Liver (tissue), 8 donors: ENCODE measurements at regions not wholly inside any gene's neighbourhood (a gene's known extent, or its start where the extent isn't known, plus 50 kb on each side); places are given as distances from the start of the nearest gene placed in this dataset.

Experiments used
- DNase-seq: peaks from one replicate; pipeline ENCODE4 v3.0.0-alpha.2; 2017; ENCODE audit warnings: low spot score
- H3K27ac ChIP-seq, 2 donors: one replicate each; pipeline ENCODE4 v1.7.0; 2013; ENCODE audit warnings: inconsistent platforms in 2 of 2, low read length in 2 of 2, control low read depth in 1 of 2, low read depth in 1 of 2, mild to moderate bottlenecking in 1 of 2
- H3K27me3 ChIP-seq, 4 donors: one replicate each; pipeline versions ENCODE4 v1.6.1 to v1.7.0; 2013; ENCODE audit warnings: low read length in 3 of 4, inconsistent platforms in 1 of 4, mild to moderate bottlenecking in 1 of 4, moderate library complexity in 1 of 4; ENCODE audit not compliant: control insufficient read depth in 4 of 4, insufficient read depth in 4 of 4
- H3K36me3 ChIP-seq, 4 donors: one replicate each; pipeline versions ENCODE4 v1.6.1 to v1.7.0; 2013; ENCODE audit warnings: low read length in 3 of 4, mild to moderate bottlenecking in 3 of 4, low read depth in 1 of 4, moderate library complexity in 1 of 4; ENCODE audit not compliant: control insufficient read depth in 4 of 4, insufficient read depth in 3 of 4
- H3K4me1 ChIP-seq, 4 donors: one replicate each; pipeline versions ENCODE4 v1.6.1 to v1.7.0; 2013; ENCODE audit warnings: low read length in 3 of 4, mild to moderate bottlenecking in 3 of 4, moderate library complexity in 1 of 4; ENCODE audit not compliant: control insufficient read depth in 4 of 4, insufficient read depth in 4 of 4
- H3K4me3 ChIP-seq, 3 donors: one replicate each; pipeline versions ENCODE4 v1.6.1 to v1.7.0; 2013; ENCODE audit warnings: low read length in 3 of 3, control low read depth in 1 of 3, low read depth in 1 of 3, mild to moderate bottlenecking in 1 of 3
- H3K9ac ChIP-seq, 2 donors: one replicate each; pipeline ENCODE4 v1.7.0; 2013; ENCODE audit warnings: low read length in 2 of 2, mild to moderate bottlenecking in 2 of 2, moderate library complexity in 2 of 2, control low read depth in 1 of 2, low read depth in 1 of 2
- H3K9me3 ChIP-seq, 4 donors: one replicate each; pipeline versions ENCODE4 v1.6.1 to v1.7.0; 2013; ENCODE audit warnings: low read length in 3 of 4; ENCODE audit not compliant: control insufficient read depth in 4 of 4
- EGR1 ChIP-seq, 2 donors: IDR thresholded peaks; 2 replicates each; pipeline ENCODE4 v1.6.1; 2016 to 2018; ENCODE audit warnings: antibody characterized with exemption in 2 of 2, low read depth in 2 of 2
- FOXA1 ChIP-seq: IDR thresholded peaks from 2 replicates; pipeline ENCODE4 v1.6.1; 2016; ENCODE audit warnings: antibody characterized with exemption
- FOXA2 ChIP-seq: IDR thresholded peaks from 2 replicates; pipeline ENCODE4 v1.6.1; 2016; ENCODE audit warnings: antibody characterized with exemption
- GABPA ChIP-seq, 2 donors: IDR thresholded peaks in 1 of 2; conservative IDR thresholded peaks in 1 of 2; 2 replicates each; pipeline ENCODE4 v1.6.1; 2016; ENCODE audit warnings: antibody characterized with exemption in 2 of 2, mild to moderate bottlenecking in 1 of 2, moderate library complexity in 1 of 2
- HNF4A ChIP-seq, 2 donors: conservative IDR thresholded peaks; 2 replicates each; pipeline ENCODE4 v1.6.1; 2016; ENCODE audit warnings: antibody characterized with exemption in 2 of 2, mild to moderate bottlenecking in 2 of 2
- HNF4G ChIP-seq: IDR thresholded peaks from 2 replicates; pipeline ENCODE4 v1.6.1; 2016; ENCODE audit warnings: antibody characterized with exemption
- RAD21 ChIP-seq, 2 donors: IDR thresholded peaks; 2 replicates each; pipeline ENCODE4 v1.6.1; 2016; ENCODE audit warnings: antibody characterized with exemption in 2 of 2, mild to moderate bottlenecking in 2 of 2
- RXRA ChIP-seq, 2 donors: IDR thresholded peaks; 2 replicates each; pipeline ENCODE4 v1.6.1; 2017 to 2018; ENCODE audit warnings: antibody characterized with exemption in 2 of 2, mild to moderate bottlenecking in 1 of 2
- SP1 ChIP-seq: IDR thresholded peaks from 2 replicates; pipeline ENCODE4 v1.6.1; 2018; ENCODE audit warnings: antibody characterized with exemption, mild to moderate bottlenecking
- TAF1 ChIP-seq: conservative IDR thresholded peaks from 2 replicates; pipeline ENCODE4 v1.6.1; 2016; ENCODE audit warnings: antibody characterized with exemption, mild to moderate bottlenecking
- YY1 ChIP-seq: IDR thresholded peaks from 2 replicates; pipeline ENCODE4 v1.6.1; 2016; ENCODE audit warnings: antibody characterized with exemption, mild to moderate bottlenecking
- WGBS: extraction: QIAGEN DNeasy Blood & Tissue Kit; methylation state at CpG from one replicate; pipeline ENCODE4 v1.1.7; 2013; 5-methylcytosine and 5-hydroxymethylcytosine counted together
- TF ChIP-seq, protein P1 (sequence below): IDR thresholded peaks from 2 replicates; pipeline ENCODE4 v1.6.1; 2016; ENCODE audit warnings: antibody characterized with exemption
- TF ChIP-seq, protein P2 (sequence below): IDR thresholded peaks from 2 replicates; pipeline ENCODE4 v1.6.1; 2016; ENCODE audit warnings: antibody characterized with exemption, mild to moderate bottlenecking
- TF ChIP-seq, protein P3 (sequence below): fragments of 150-350 bp; IDR thresholded peaks from 2 replicates; pipeline ENCODE4 v1.5.1; 2017; ENCODE audit warnings: improper control_type of control experiment, low read depth, low read length; ENCODE audit not compliant: missing input control
- TF ChIP-seq, protein P4 (sequence below): IDR thresholded peaks from 2 replicates; pipeline ENCODE4 v1.6.1; 2016; ENCODE audit warnings: antibody characterized with exemption
- donor health status: healthy.
- donor health status: healthy.
- donor health status: healthy.
- donor health status: healthy.
- donor health status: healthy.

DNA sequence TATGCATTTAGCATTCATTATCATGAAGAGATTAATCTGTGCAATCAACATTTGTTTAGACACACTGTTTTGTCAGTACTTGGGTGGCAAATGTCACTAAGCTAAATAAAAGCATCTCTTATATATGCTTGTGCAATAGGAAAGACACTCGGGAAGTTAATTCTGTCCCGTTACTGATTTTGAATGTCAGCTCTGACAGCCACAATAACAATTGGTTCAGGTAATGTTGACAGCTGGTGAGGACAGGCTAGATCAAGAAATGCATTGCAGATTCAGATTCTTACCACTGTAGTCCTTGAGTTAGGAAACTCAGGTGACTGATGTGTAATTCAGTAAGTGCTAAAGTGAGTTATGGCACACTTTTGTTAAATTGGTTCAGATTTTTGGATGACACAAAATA lies 523.8 kb upstream of the FAT3 start:
- Histone ChIP-seq H3K4me3 (no peak overlapping the region), H3K36me3 (no peaks in the 10 kb centered on the region), H3K27me3 (no peaks in the 10 kb centered on the region), H3K9me3 (no peaks in the 10 kb centered on the region), H3K4me1 (no peaks in the 10 kb centered on the region), H3K9ac (no peak overlapping the region), H3K27ac (no peak overlapping the region)
- WGBS, result 80% methylated on average over 2 of the region's 2 CpGs
- TF ChIP-seq TAF1 (no peak), FOXA2 (no peak)
- no peak for DNase-seq

- Histone ChIP-seq H3K9ac (no peak overlapping the region), H3K36me3 (no peaks in the 10 kb centered on the region), H3K4me1 (no peaks in the 10 kb centered on the region), H3K27ac (no peak overlapping the region), H3K27me3 (no peaks in the 10 kb centered on the region), H3K9me3 (no peaks in the 10 kb centered on the region), H3K4me3 (no peak overlapping the region)
- no peak for DNase-seq
- TF ChIP-seq, protein P1, sequence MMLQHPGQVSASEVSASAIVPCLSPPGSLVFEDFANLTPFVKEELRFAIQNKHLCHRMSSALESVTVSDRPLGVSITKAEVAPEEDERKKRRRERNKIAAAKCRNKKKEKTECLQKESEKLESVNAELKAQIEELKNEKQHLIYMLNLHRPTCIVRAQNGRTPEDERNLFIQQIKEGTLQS, result no peak
- TF ChIP-seq, protein P2, sequence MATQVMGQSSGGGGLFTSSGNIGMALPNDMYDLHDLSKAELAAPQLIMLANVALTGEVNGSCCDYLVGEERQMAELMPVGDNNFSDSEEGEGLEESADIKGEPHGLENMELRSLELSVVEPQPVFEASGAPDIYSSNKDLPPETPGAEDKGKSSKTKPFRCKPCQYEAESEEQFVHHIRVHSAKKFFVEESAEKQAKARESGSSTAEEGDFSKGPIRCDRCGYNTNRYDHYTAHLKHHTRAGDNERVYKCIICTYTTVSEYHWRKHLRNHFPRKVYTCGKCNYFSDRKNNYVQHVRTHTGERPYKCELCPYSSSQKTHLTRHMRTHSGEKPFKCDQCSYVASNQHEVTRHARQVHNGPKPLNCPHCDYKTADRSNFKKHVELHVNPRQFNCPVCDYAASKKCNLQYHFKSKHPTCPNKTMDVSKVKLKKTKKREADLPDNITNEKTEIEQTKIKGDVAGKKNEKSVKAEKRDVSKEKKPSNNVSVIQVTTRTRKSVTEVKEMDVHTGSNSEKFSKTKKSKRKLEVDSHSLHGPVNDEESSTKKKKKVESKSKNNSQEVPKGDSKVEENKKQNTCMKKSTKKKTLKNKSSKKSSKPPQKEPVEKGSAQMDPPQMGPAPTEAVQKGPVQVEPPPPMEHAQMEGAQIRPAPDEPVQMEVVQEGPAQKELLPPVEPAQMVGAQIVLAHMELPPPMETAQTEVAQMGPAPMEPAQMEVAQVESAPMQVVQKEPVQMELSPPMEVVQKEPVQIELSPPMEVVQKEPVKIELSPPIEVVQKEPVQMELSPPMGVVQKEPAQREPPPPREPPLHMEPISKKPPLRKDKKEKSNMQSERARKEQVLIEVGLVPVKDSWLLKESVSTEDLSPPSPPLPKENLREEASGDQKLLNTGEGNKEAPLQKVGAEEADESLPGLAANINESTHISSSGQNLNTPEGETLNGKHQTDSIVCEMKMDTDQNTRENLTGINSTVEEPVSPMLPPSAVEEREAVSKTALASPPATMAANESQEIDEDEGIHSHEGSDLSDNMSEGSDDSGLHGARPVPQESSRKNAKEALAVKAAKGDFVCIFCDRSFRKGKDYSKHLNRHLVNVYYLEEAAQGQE, result no peak
- TF ChIP-seq RXRA (IDR thresholded peaks at IDR 0.05) (no peak), FOXA2 (no peak), HNF4G (no peak), YY1 (no peak), TAF1 (no peak), GABPA (IDR thresholded peaks at IDR 0.05 in 1 of 2, conservative IDR thresholded peaks at IDR 0.05 in 1 of 2) (no peak), RAD21 (IDR thresholded peaks at IDR 0.05) (no peak), HNF4A (conservative IDR thresholded peaks at IDR 0.05) (no peak)
- TF ChIP-seq, protein P3, sequence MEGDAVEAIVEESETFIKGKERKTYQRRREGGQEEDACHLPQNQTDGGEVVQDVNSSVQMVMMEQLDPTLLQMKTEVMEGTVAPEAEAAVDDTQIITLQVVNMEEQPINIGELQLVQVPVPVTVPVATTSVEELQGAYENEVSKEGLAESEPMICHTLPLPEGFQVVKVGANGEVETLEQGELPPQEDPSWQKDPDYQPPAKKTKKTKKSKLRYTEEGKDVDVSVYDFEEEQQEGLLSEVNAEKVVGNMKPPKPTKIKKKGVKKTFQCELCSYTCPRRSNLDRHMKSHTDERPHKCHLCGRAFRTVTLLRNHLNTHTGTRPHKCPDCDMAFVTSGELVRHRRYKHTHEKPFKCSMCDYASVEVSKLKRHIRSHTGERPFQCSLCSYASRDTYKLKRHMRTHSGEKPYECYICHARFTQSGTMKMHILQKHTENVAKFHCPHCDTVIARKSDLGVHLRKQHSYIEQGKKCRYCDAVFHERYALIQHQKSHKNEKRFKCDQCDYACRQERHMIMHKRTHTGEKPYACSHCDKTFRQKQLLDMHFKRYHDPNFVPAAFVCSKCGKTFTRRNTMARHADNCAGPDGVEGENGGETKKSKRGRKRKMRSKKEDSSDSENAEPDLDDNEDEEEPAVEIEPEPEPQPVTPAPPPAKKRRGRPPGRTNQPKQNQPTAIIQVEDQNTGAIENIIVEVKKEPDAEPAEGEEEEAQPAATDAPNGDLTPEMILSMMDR, result no peak
- TF ChIP-seq, protein P4, sequence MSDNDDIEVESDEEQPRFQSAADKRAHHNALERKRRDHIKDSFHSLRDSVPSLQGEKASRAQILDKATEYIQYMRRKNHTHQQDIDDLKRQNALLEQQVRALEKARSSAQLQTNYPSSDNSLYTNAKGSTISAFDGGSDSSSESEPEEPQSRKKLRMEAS, result no peak
- WGBS, result 78% methylated on average over 2 of the region's 2 CpGs
Observed at GRCh38 chr11:91698845-91699244, 525.8 kb upstream of the FAT3 start.

- no peak overlapping the region for H3K4me3 ChIP-seq
- H3K4me1 ChIP-seq, result no peaks in the 10 kb centered on the region
- no peaks in the 10 kb centered on the region for H3K9me3 ChIP-seq
- no peak overlapping the region for H3K27ac ChIP-seq
- H3K9ac ChIP-seq, result no peak overlapping the region
- H3K27me3 ChIP-seq, result no peaks in the 10 kb centered on the region
- 83% methylated on average over 1 of the region's 1 CpG for WGBS
- TF ChIP-seq, protein P3, result no peak
- TF ChIP-seq FOXA1 (no peak), HNF4G (no peak), HNF4A (conservative IDR thresholded peaks at IDR 0.05) (no peak), SP1 (no peak), EGR1 (IDR thresholded peaks at IDR 0.05; ENCODE audit: low read depth in 2 of 2) (no peak), RAD21 (IDR thresholded peaks at IDR 0.05) (no peak)
- no peaks in the 10 kb centered on the region for H3K36me3 ChIP-seq
- no peak for DNase-seq
Observed at GRCh38 chr11:91694331-91694730, 530.3 kb upstream of the FAT3 start.
